ENCODE measurements at regions not wholly inside any gene's neighbourhood (a gene's known extent, or its start where the extent isn't known, plus 50 kb on each side); places are given as distances from the start of the nearest gene placed in this dataset.

DNA sequence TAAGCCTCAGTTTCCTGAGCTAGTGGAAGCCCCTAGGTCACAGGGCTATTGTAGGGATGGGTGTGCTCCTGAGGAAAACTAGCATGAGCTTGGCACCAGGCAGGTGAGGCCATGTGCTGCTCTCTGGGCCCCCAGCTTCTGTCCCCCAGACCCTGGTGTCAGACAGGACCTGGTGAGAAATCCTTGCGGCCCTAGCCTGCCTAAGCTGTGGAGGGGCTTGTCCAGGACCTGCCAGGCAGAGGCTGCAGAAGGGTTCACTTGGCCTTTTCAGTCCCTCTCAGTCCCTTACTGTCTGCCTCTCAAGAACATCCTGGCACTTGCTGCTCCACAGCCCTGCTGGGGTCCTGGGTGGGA is 58.4 kb downstream of the ZFP36L2 start:
- FAIRE-seq, result no peak
- peaks cover 20% of the 10 kb centered on the region for H3K4me1 ChIP-seq (ENCODE audit: control insufficient read depth, extremely low read depth, insufficient read depth, low read length)

GRCh38 chr2:43165378-43166069 is 60.9 kb downstream of the ZFP36L2 start:
- no peak for FAIRE-seq

More for the DNA sequence above, 58.4 kb downstream of the ZFP36L2 start:
- DNase-seq (ENCODE audit: low read depth, low spot score), result no peak
- Histone ChIP-seq H3K36me3 (ENCODE audit: control insufficient read depth in 2 of 2, extremely low read depth in 1 of 2, insufficient read depth in 2 of 2, low read length in 2 of 2) (no peaks in the 10 kb centered on the region), H3K27ac (ENCODE audit: control insufficient read depth, insufficient read depth, low read length) (no peak overlapping the region), H2AFZ (ENCODE audit: control insufficient read depth, low read length) (no peak overlapping the region), H3K4me3 (ENCODE audit: control insufficient read depth in 2 of 3, extremely low read depth in 1 of 3, insufficient read depth in 2 of 3, low read depth in 1 of 3, low read length in 3 of 3) (no peak overlapping the region), H3K9me3 (ENCODE audit: control insufficient read depth, low read depth, low read length) (no peaks in the 10 kb centered on the region), H3K79me2 (ENCODE audit: control insufficient read depth, insufficient read depth, low read length) (no peaks in the 10 kb centered on the region), H3K27me3 (ENCODE audit: control insufficient read depth, extremely low read depth, insufficient read depth, low read length) (no peaks in the 10 kb centered on the region), H3K4me2 (ENCODE audit: control insufficient read depth, extremely low read depth, insufficient read depth, low read depth, low read length) (no peak overlapping the region), H4K20me1 (ENCODE audit: control insufficient read depth, extremely low read depth, insufficient read depth, low read length) (no peaks in the 10 kb centered on the region), H3K9ac (ENCODE audit: control insufficient read depth, extremely low read depth, insufficient read depth, low read length) (no peak overlapping the region), H3K9me1 (ENCODE audit: control insufficient read depth, extremely low read depth, insufficient read depth, low read length) (no peaks in the 10 kb centered on the region)
- no peak for TF ChIP-seq EZH2 (IDR thresholded peaks at IDR 0.05; ENCODE audit: low read length)
- TF ChIP-seq CTCF (optimal IDR thresholded peaks at IDR 0.05 in 1 of 3, IDR thresholded peaks at IDR 0.05 in 1 of 3, conservative IDR thresholded peaks at IDR 0.05 in 1 of 3; ENCODE audit: extremely low read depth in 1 of 3, insufficient read depth in 2 of 3, low read length in 3 of 3), result no peak
- dilution Hi-C loops (cut with MboI; ENCODE audit: extremely low pct_ligation_motif_present, low sequenced_read_pairs), result no loop called here

More at GRCh38 chr2:43165378-43166069, 60.9 kb downstream of the ZFP36L2 start:
- no peaks in the 10 kb centered on the region for H3K9me1 ChIP-seq (ENCODE audit: control insufficient read depth, extremely low read depth, insufficient read depth, low read length)
- H3K4me3 ChIP-seq (ENCODE audit: control insufficient read depth in 2 of 3, extremely low read depth in 1 of 3, insufficient read depth in 2 of 3, low read depth in 1 of 3, low read length in 3 of 3), result no peak overlapping the region
- no peak overlapping the region for H2AFZ ChIP-seq (ENCODE audit: control insufficient read depth, low read length)
- no peaks in the 10 kb centered on the region for H3K79me2 ChIP-seq (ENCODE audit: control insufficient read depth, insufficient read depth, low read length)
- no peaks in the 10 kb centered on the region for H4K20me1 ChIP-seq (ENCODE audit: control insufficient read depth, extremely low read depth, insufficient read depth, low read length)
- H3K27ac ChIP-seq (ENCODE audit: control insufficient read depth, insufficient read depth, low read length), result no peak overlapping the region
- no peaks in the 10 kb centered on the region for H3K9me3 ChIP-seq (ENCODE audit: control insufficient read depth, low read depth, low read length)
- DNase-seq (ENCODE audit: low read depth, low spot score), result no peak
- TF ChIP-seq CTCF (optimal IDR thresholded peaks at IDR 0.05 in 1 of 3, IDR thresholded peaks at IDR 0.05 in 1 of 3, conservative IDR thresholded peaks at IDR 0.05 in 1 of 3; ENCODE audit: extremely low read depth in 1 of 3, insufficient read depth in 2 of 3, low read length in 3 of 3) (peak in 1 of 3 experiments; percentile 2), EZH2 (IDR thresholded peaks at IDR 0.05; ENCODE audit: low read length) (no peak)
- no peak overlapping the region for H3K4me2 ChIP-seq (ENCODE audit: control insufficient read depth, extremely low read depth, insufficient read depth, low read depth, low read length)
- no peak overlapping the region for H3K9ac ChIP-seq (ENCODE audit: control insufficient read depth, extremely low read depth, insufficient read depth, low read length)
- dilution Hi-C loops (cut with MboI; ENCODE audit: extremely low pct_ligation_motif_present, low sequenced_read_pairs), result no loop called here
- H3K4me1 ChIP-seq (ENCODE audit: control insufficient read depth, extremely low read depth, insufficient read depth, low read length), result peaks cover 20% of the 10 kb centered on the region
- H3K27me3 ChIP-seq (ENCODE audit: control insufficient read depth, extremely low read depth, insufficient read depth, low read length), result no peaks in the 10 kb centered on the region
- no peaks in the 10 kb centered on the region for H3K36me3 ChIP-seq (ENCODE audit: control insufficient read depth in 2 of 2, extremely low read depth in 1 of 2, insufficient read depth in 2 of 2, low read length in 2 of 2)

Data from keratinocyte (primary cell).